ENCODE measurements at regions not wholly inside any gene's neighbourhood (a gene's known extent, or its start where the extent isn't known, plus 50 kb on each side); places are given as distances from the start of the nearest gene placed in this dataset.

DNA sequence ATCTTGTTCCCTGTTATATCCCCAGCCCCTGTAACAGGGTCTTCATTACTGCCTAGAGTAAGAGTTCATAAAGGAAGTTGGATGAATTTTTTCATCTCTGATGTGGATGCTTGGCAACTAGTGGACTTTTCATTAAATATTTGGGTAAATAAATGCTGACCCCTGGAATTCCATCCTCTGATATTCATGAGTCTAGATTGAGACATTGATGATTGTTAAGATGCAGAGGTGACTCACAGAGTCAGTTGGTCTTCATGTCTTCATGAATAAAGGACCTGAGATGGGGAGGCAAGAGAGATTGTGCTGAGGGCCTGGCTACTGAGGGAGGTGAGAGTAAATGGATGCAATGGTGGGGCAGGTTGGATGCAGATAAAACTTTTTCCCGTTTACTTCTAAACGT is 132.7 kb upstream of the NT5C1B start:
- TF ChIP-seq, protein P1, sequence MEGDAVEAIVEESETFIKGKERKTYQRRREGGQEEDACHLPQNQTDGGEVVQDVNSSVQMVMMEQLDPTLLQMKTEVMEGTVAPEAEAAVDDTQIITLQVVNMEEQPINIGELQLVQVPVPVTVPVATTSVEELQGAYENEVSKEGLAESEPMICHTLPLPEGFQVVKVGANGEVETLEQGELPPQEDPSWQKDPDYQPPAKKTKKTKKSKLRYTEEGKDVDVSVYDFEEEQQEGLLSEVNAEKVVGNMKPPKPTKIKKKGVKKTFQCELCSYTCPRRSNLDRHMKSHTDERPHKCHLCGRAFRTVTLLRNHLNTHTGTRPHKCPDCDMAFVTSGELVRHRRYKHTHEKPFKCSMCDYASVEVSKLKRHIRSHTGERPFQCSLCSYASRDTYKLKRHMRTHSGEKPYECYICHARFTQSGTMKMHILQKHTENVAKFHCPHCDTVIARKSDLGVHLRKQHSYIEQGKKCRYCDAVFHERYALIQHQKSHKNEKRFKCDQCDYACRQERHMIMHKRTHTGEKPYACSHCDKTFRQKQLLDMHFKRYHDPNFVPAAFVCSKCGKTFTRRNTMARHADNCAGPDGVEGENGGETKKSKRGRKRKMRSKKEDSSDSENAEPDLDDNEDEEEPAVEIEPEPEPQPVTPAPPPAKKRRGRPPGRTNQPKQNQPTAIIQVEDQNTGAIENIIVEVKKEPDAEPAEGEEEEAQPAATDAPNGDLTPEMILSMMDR (IDR thresholded peaks at IDR 0.05): no peak
- TF ChIP-seq POLR2A (IDR thresholded peaks at IDR 0.05): no peak

Data from heart left ventricle (tissue), 13 donors.